Tongue (tissue), 1 donor: ENCODE measurements at regions not wholly inside any gene's neighbourhood (a gene's known extent, or its start where the extent isn't known, plus 50 kb on each side); places are given as distances from the start of the nearest gene placed in this dataset.
A peak's percentile ranks its signal among the peaks of the same experiment; 100 is the strongest.
"Not testable (repeated sequence)": the region's sequence is repeated elsewhere in the genome, so short reads cannot be mapped to it uniquely, and the experiment has no call there.

Experiments used
- DNase-seq: peaks from one replicate; pipeline ENCODE4 v3.0.0-alpha.2; 2015

DNA sequence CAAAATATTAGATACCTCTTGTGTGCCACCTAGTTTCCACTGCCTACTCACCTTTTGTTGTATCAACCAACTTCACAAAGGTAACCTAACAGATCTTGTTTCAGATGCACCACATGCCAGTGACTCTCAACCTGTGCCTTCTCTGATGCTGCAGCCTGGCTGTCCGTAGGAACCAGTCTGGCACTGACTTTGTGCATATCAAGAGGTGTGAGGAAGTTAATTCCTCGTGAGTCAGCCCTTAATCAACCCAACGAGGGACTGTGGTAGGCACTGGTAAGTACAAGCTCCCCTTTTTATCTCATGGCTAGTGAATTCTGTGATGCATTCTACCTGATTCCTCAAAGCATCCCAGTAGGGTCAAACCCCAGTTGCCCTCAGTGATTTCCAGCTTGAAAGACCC is 215.4 kb upstream of the CTNND2 start:
- DNase-seq, result no peak

GRCh38 chr5:12114075-12114474 is 209.8 kb upstream of the CTNND2 start:
- DNase-seq, result no peak

- DNase-seq, result no peak
Observed at GRCh38 chr5:12113062-12113461, 208.8 kb upstream of the CTNND2 start.

- no peak for DNase-seq
Observed at GRCh38 chr5:12111261-12111660, 207.0 kb upstream of the CTNND2 start.

GRCh38 chr5:12110629-12111028 is 206.4 kb upstream of the CTNND2 start:
- no peak for DNase-seq

DNA sequence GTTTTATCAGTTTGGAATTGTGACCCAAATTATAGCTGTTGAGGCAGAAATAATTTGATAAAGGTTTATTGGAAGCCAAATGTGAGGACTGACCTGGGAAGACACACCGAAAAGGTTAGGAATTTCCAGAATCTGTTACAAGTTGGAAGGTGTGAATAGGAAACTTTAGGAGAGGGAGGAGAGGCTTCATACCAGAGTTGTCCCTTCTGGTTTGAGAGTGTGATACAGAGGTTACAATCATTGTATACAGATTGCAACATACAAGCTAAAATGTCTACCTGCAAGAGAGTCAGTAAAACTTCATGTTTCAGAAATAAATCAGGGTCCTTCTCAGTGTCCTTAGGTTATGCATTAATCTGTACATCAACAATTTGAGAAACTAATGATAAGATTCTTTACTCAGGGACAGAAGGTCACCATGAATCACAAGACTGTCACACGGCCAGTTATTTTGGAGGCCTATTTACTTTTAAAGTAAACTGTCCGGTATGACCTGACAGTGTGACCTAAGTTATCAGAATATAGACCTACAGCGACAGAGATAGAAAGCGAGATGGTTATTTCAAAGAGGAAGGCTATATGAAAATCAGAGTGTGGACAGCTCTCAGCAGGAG is 204.9 kb upstream of the CTNND2 start:
- DNase-seq, result no peak

- DNase-seq, result no peak
Observed at GRCh38 chr5:12102151-12102550, 197.9 kb upstream of the CTNND2 start.

GRCh38 chr5:12100542-12100941 is 196.3 kb upstream of the CTNND2 start:
- DNase-seq, result no peak

GRCh38 chr5:12099296-12099695 is 195.1 kb upstream of the CTNND2 start:
- DNase-seq, result no peak

DNA sequence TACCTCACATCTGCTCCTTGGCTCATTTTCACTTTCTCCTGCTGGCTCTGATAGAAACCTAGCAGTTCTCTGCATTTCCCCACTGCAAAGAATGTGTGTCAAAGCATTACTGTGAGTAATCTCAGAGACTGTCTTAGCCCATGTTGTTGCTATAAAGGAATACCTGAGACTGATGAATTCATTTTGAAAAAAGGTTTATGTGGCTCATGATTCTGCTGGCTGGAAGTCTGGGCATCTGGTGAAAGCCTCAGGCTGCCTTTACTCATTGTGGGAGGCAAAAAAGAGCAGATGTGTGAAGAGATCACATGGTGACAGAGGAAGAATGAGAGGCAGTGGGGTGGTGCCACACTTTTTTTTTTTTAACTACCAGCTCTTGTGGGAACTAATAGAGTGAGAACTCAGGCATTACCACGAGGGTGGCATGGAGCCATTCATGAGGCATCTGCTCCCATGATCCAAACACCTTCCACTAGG is 191.6 kb upstream of the CTNND2 start:
- DNase-seq, result peak; percentile 1

- DNase-seq, result no peak
Observed at GRCh38 chr5:12093586-12093985, 189.3 kb upstream of the CTNND2 start.

DNA sequence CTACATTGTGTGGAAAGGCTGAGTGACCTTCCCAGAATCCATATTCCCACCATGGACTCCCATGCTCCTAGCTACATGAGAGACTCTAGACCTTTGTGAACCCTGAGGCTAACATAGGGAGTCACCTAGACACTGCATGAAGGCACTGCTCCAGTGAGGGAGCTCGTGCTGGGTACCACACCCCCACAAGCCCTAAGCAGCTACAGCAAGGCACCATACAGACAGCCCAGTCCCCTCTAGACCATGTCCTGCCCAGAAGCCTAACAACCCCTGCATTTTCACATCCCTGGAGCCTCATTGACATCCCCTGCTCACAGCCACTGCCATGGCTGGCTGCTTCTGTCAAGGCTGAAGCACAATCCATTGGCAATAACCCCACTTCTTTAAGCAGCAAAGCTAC is 176.5 kb upstream of the CTNND2 start:
- DNase-seq, result no peak

DNA sequence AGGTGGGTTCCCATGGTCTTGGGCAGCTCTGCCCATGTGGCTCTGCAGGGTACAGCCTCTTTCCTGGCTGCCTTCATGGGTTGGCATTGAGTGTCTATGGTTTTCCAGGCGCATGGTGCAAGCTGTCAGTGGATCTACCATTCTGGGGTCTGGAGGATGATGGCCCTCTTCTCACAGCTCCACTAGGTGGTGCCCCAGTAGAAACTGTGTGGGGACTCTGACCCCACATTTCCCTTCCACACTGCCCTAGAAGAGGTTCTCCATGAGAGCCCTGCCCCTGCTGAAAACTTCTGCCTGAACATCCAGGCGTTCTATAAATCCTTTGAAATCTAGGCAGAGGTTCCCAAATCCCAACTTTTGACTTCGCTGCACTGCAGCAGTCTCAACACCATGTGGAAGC is 174.0 kb upstream of the CTNND2 start:
- DNase-seq, result not testable (repeated sequence)

- DNase-seq, result no peak
Observed at GRCh38 chr5:12073426-12073825, 169.2 kb upstream of the CTNND2 start.

DNA sequence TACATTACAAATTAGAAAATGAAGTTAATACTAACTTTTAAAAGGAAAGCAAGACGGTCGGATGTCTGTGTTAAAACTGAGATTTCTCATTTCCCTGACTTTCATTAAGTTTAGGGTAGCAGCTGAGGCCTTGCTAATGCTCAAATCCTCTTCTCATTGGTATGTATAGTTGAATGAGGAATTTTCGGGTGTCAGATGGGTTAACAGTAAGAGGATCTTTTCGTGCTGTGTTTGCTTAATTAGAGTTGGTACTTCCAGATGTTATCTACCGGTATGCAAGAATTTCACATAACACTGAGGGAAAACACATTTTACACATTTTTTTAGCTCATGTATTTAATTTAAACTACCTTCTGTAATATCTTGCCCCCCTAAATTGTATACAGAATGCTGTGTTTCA is 168.2 kb upstream of the CTNND2 start:
- no peak for DNase-seq

DNA sequence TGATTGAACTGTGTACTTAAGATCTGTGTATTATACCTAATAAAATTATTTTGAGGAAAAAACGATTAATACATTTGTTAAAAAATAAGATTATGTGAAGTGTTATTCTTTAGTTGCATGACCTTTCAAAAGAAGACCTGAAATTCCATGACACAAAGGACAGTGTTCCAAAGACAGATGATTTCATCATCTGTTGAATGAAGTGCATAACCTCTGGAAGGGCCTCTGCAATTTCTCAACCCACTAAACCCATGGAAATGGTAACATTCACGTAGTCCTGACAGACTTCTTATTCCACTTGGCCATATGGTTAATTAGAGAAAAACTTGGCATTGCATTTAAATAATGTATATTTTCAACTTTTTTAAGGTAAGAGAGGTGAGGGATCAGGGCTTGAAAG is 167.2 kb upstream of the CTNND2 start:
- no peak for DNase-seq

GRCh38 chr5:12023614-12024241 is 119.5 kb upstream of the CTNND2 start:
- peak; percentile 70 for DNase-seq

GRCh38 chr5:12022444-12022843 is 118.2 kb upstream of the CTNND2 start:
- no peak for DNase-seq

DNA sequence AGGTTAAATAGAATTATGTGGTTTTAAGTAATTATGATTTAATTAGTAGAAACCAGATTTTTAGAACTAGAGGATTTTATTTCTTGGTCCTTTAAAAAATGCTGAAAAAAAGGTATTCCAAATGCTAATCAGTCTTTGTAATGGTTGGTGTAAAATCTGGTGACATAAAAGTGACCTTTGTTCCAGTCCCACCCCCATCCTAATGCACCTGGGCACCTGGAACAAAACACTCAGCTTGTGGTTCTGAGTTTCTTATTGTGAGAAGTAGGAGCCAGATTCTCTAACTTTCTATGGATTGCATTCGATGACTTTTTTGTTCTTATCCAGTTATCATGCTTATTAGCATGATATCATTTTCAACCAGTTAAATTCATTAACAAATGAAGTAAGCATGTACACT is 115.1 kb upstream of the CTNND2 start:
- no peak for DNase-seq

- no peak for DNase-seq
Observed at GRCh38 chr5:12017007-12017406, 112.8 kb upstream of the CTNND2 start.

DNA sequence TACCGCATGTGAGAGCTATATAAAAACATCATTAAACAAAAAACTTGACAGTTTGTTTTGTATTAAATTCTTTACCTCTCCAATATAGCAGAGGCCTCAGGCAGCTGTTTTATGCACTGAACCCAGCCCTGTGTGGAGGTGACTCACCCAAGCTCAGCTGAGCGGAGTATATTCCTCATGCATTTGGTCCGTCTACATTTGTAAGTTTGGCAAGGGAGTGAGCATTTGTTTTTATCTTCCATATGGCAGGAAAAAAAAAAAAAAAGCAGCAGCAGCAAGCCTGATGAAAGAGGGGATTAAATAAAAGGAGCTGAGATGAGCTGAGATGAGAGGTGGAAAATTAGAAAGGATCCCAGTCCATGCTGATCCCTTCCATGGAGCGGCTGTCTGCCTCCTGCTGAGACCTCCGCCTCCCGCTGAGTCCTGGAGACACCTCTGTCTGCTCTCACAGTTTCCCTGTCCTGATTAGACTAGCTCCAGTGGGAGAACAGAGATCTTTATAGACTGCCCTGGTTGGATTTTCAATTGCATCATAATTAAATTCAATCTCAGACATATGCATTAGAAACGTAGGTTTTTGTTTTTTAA is 112.0 kb upstream of the CTNND2 start:
- DNase-seq, result peak; percentile 8

DNA sequence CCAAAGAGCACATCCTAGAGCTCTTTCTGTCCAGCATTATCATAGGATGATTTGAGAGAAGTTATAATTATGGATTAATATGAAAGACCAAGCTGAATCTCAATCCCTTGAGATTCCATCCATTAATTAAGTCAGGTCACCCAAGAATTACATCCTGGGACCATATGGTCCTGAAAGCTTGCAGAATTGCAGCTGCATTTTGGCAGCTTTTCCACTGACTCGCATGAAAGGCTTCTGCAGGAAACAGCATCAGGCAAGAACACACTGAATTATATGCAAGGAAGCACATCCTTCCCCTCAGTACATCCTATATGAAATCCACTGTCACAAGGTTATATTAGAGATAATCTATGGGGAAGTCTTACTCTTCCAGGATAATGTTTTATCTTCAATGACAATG is 109.1 kb upstream of the CTNND2 start:
- DNase-seq, result no peak

DNA sequence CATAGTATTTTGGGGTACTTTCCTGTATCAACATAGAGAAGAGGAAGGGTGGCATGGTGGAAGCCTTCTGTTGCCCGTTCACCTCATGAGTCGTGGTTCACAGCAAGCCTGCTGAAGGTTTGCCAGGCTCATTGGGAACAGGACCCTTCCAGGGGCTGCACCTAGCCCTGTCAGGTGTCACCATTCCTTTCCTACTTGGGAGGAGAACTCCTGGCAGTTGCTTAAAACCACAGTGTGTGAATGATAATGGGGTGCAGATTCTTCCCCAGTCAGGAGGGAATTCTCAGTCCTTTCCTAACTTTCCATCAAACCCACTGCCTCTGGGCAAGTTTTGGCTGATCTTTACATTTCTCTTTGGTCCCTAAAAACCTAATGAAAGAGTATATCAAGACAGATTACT is 99.4 kb upstream of the CTNND2 start:
- DNase-seq, result no peak

GRCh38 chr5:11998397-11998796 is 94.2 kb upstream of the CTNND2 start:
- no peak for DNase-seq
